ENCODE measurements at regions not wholly inside any gene's neighbourhood (a gene's known extent, or its start where the extent isn't known, plus 50 kb on each side); places are given as distances from the start of the nearest gene placed in this dataset.

- TF ChIP-seq ZC3H10 (CRISPR knock-in tag; IDR thresholded peaks at IDR 0.05): no peak
- no peak for TF ChIP-seq TOX (CRISPR knock-in tag; IDR thresholded peaks at IDR 0.05; ENCODE audit: borderline replicate concordance)
- no peak for TF ChIP-seq ZFP3 (CRISPR knock-in tag; IDR thresholded peaks at IDR 0.05)
- no peak for TF ChIP-seq ESRRG (CRISPR knock-in tag; IDR thresholded peaks at IDR 0.05)
- no peak for TF ChIP-seq SNAI2 (CRISPR knock-in tag; IDR thresholded peaks at IDR 0.05)
- no peak for TF ChIP-seq BACH2 (CRISPR knock-in tag; IDR thresholded peaks at IDR 0.05; ENCODE audit: borderline replicate concordance)
- no peak for TF ChIP-seq ISL1 (CRISPR knock-in tag; IDR thresholded peaks at IDR 0.05)
- TF ChIP-seq PATZ1 (CRISPR knock-in tag; IDR thresholded peaks at IDR 0.05; ENCODE audit: borderline replicate concordance): no peak
- TF ChIP-seq ARNTL (CRISPR knock-in tag; IDR thresholded peaks at IDR 0.05; ENCODE audit: borderline replicate concordance, low read depth): no peak
These were observed 344.4 kb downstream of the CYRIA start for GRCh38 chr2:16321256-16321655.
